SJSA1 (cell line): ENCODE measurements at regions not wholly inside any gene's neighbourhood (a gene's known extent, or its start where the extent isn't known, plus 50 kb on each side); places are given as distances from the start of the nearest gene placed in this dataset.

Experiments
- DNase-seq, 2 experiments: peaks; one replicate each; pipeline ENCODE4 v3.0.0-alpha.2; 2015 to 2020; ENCODE audit warnings: low spot score in 2 of 2, low read depth in 1 of 2
- H3K27ac ChIP-seq: fragments of 250-450 bp; sonication (Bioruptor Pico); 2 replicates; pipeline ENCODE4 v1.5.1; 2020; ENCODE audit warnings: mild to moderate bottlenecking, moderate library complexity
- H3K27me3 ChIP-seq: fragments of 250-450 bp; sonication (Bioruptor Pico); replicated peaks from 2 replicates; pipeline ENCODE4 v1.5.1; 2020; ENCODE audit warnings: mild to moderate bottlenecking, moderate library complexity
- H3K36me3 ChIP-seq: fragments of 250-450 bp; sonication (Bioruptor Pico); 2 replicates; pipeline ENCODE4 v1.5.1; 2020; ENCODE audit warnings: mild to moderate bottlenecking
- H3K4me1 ChIP-seq: fragments of 250-450 bp; sonication (Bioruptor Pico); replicated peaks from 2 replicates; pipeline ENCODE4 v1.6.1; 2021; ENCODE audit warnings: mild to moderate bottlenecking
- H3K4me3 ChIP-seq: fragments of 250-450 bp; sonication (Bioruptor Pico); 2 replicates; pipeline ENCODE4 v1.5.1; 2020; ENCODE audit warnings: mild to moderate bottlenecking
- H3K9me3 ChIP-seq: fragments of 250-450 bp; sonication (Bioruptor Pico); replicated peaks from 2 replicates; pipeline ENCODE4 v1.5.1; 2020; ENCODE audit warnings: mild to moderate bottlenecking

DNA sequence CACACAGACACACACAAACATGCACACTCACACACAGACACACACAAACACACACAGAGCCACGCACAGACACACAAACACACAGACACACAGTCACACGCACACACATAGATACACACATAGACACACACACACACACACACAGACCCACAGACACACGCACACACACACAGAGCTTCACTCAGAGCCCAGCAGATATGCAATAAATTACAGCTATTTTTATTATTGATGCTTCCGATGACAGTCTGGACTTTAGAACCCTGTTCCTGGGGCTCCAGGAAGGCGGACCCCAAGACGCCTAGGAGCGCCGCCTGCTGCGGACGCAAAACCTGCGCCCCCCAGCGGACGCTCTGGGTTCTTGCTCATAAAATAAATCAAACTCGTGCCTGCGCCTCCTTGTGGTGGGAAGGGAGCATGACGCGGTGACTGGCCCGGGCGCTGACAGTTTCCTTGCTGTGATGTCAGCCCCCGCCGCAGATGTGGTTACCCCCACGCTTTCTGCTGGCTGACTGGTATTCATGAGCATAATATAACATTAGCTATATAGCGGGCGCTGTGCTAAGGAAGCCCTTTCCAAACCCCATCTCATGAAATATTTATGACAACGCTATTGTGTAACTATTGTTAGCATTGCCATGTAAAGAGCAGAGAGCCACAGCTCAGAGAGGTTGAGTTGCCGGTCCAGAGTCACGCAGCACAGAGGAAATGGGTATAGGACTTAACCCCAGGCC, 64.4 kb upstream of the TM9SF2 start:
- Histone ChIP-seq H3K27ac (no peak overlapping the region), H3K36me3 (no peaks in the 10 kb centered on the region), H3K4me1 (peaks cover 33% of the 10 kb centered on the region), H3K4me3 (no peak overlapping the region), H3K9me3 (no peaks in the 10 kb centered on the region), H3K27me3 (peaks cover 38% of the 10 kb centered on the region)
- DNase-seq, result peak; percentile 99 to 100

DNA sequence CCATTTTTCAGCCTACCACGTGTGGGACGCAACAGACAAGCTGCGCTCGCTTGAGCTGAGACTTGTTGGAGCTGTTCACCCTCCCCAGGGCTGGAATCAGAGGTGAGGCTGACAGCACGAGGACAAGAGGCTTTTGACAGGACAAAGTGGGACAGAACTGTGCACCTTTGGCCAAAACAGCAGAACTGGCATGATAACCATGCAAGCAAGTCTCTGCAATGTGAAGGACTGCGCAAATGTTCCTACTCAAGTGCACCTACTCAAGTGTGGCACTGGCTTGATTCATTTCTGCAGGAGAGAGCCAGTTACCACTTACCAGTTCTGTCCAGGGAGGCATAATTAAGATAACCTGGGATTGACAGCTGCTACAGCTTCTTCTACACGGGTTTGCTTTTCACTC, 62.2 kb upstream of the TM9SF2 start:
- no peak for DNase-seq

DNA sequence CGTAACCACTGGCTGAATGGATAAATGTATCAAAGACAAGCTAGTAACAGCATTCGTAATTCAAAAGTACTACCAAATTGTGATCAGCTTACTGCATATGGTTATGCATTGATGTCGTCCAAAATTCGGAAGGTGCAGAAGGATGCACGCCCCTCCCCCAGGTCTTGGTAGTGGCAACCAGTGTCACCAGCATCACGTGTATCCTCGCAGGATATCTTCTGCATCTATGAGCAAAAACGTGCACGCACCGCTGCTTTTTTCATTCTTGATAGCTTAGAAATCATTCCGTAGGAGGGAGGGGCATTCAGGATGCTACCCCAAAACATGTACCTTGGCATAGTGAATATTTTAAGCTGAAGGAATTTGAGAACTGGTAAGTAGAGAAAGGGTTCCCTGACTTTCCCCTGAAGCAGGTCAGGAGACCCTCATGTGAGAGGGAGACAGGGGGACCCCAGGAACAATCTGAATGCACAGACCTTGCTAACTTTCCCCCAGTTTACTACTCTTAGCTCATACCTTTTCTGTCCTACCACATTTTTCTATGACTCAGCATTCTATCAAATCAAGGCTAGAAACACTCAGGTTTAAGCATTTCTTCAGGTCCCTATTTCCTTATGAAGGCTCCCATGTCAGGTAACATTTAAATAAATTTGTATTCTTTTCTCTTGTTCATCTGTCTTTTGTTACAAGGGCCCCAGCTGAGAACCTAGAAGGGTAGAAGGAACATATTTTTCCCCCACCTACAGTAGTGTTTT, 61.2 kb upstream of the TM9SF2 start:
- Histone ChIP-seq H3K36me3 (no peaks in the 10 kb centered on the region), H3K27me3 (peaks cover 38% of the 10 kb centered on the region), H3K4me1 (peaks cover 5% of the 10 kb centered on the region), H3K4me3 (no peak overlapping the region), H3K27ac (no peak overlapping the region), H3K9me3 (no peaks in the 10 kb centered on the region)
- DNase-seq, result peak in 1 of 2 experiments; percentile 15

More for the DNA sequence above, 62.2 kb upstream of the TM9SF2 start:
- Histone ChIP-seq H3K4me1 (peaks cover 11% of the 10 kb centered on the region), H3K27me3 (peaks cover 38% of the 10 kb centered on the region), H3K27ac (no peak overlapping the region), H3K36me3 (no peaks in the 10 kb centered on the region), H3K4me3 (no peak overlapping the region), H3K9me3 (no peaks in the 10 kb centered on the region)

DNA sequence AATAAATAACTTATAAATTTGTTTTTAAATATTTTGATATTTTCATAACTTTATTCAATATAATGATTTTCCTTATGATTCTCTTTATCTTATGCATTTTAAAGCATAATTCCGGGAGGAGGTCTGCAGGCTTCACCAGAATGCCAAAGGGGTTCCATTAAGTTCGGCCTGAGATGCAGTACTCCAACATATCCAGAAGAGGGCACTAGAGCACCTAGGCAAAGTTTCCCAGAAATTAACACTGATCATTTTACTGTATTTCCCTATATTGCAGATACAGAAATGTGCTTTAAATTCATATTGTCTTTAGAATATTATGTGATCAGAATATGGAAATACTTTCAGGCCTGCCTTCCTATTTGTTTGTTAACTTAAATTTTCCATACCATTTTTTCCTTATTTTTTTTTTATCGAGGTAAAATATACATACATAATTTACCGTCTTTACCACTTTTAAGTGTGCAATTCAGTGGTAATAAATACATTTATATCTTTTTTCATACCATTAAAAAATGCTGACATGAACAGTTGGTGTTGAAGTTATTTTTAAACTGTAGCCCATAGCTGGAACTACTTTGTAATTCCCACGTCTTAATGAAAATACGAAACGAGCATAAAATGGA, 58.9 kb upstream of the TM9SF2 start:
- Histone ChIP-seq H3K9me3 (no peaks in the 10 kb centered on the region), H3K27ac (no peak overlapping the region), H3K27me3 (peaks cover 38% of the 10 kb centered on the region), H3K4me3 (no peak overlapping the region), H3K36me3 (no peaks in the 10 kb centered on the region), H3K4me1 (no peaks in the 10 kb centered on the region)
- peak in 1 of 2 experiments; percentile 86 for DNase-seq

DNA sequence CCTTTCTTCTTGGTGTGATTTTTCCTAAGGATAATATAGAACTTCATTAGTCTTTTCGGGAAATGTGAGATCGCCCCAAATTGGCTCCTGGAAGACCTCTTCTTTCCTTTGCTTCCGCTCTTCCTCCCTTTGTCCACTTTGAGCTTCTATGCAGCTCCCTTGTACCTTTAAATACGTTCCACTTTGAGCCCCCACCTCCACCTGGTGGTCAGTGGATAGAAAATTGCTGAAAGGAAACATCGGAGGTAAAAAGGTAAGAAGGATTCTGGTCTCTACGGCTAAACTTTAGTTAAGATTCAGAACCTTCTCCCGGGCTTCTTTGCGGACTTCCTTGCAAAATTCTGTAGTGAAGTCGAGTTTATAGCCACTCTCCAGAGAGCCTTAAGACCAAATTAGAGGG, 55.0 kb upstream of the TM9SF2 start:
- no peak for DNase-seq
- Histone ChIP-seq H3K4me1 (no peaks in the 10 kb centered on the region), H3K27me3 (peaks cover 13% of the 10 kb centered on the region), H3K27ac (no peak overlapping the region), H3K36me3 (no peaks in the 10 kb centered on the region), H3K9me3 (no peaks in the 10 kb centered on the region), H3K4me3 (no peak overlapping the region)

DNA sequence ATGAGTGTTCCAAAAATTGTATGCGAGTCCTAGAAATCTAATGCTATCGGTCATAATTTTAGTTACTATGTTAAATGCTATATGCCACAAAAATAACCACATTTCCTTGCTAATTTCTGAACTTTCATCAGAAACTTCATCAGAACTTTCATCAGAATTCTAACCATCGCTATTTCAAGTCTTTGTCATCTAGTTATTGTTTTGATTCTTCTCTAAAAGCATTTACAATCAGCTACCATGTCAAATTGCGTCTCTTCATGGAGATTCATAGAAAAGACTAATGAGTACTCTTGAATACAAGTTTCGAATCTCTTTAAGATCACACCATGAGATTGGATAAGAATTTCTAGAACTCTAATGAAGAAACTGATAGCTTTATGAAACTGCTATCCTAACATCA, 52.7 kb upstream of the TM9SF2 start:
- Histone ChIP-seq H3K9me3 (no peaks in the 10 kb centered on the region), H3K4me1 (no peaks in the 10 kb centered on the region)
- DNase-seq, result no peak

DNA sequence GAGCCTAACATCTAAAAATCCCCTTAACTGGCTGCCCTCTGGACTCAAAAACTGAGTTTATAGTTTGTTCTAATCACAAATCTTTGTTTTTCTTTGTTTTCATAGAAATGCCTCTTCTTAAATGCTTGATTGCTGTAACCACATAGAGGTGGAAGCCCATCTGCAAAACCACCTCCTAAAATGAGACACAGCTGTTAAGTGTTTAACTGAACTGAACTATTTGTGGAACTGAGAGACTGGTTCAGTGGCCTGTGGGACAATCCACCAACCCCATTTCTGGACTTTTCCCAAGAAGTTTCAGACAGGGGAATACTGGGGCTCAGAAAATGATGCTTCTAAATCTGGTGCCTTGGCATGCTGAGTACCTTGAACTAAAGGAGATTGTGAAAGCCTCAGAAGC, 50.9 kb upstream of the TM9SF2 start:
- Histone ChIP-seq H3K27me3 (peaks cover 11% of the 10 kb centered on the region), H3K27ac (no peak overlapping the region), H3K4me3 (no peak overlapping the region), H3K4me1 (no peaks in the 10 kb centered on the region), H3K36me3 (no peaks in the 10 kb centered on the region), H3K9me3 (no peaks in the 10 kb centered on the region)
- DNase-seq, result peak in 1 of 2 experiments; percentile 42

More for the DNA sequence above, 52.7 kb upstream of the TM9SF2 start:
- H3K4me3 ChIP-seq, result no peak overlapping the region
- H3K27ac ChIP-seq, result no peak overlapping the region
- H3K36me3 ChIP-seq, result no peaks in the 10 kb centered on the region
- peaks cover 11% of the 10 kb centered on the region for H3K27me3 ChIP-seq
